Urothelium cell line (cell line): ENCODE measurements at regions not wholly inside any gene's neighbourhood (a gene's known extent, or its start where the extent isn't known, plus 50 kb on each side); places are given as distances from the start of the nearest gene placed in this dataset.

Source experiments
- DNase-seq: peaks from one replicate; pipeline ENCODE4 v3.0.0; 2011; ENCODE audit warnings: low spot score, mixed read lengths
- FAIRE-seq: peaks from 2 replicates; lab custom pipeline; 2011; peaks lifted over from hg19 to GRCh38; lab: Jason Lieb, UNC

GRCh38 chr16:20259541-20259940 is 67.8 kb downstream of the GP2 start:
- no peak for DNase-seq
- no peak for FAIRE-seq

DNA sequence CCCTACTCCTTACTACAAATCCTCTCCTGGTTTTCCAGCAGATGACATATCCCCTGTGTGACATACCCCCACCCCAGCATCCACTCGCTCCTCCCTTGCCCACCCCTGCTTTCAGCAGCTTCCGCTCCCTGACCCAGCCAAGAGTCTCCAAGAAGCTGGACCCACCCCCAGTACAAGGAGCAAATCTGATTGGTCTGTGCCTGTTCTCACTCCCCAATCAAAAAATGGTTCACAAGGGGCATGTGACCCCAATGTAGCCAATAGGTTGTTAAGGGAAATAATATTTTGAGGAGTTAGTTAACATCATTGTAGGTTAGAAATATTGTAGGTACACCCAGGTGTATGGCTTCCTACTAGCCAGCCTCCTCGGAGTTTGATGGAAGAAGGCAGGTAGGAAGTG is 70.1 kb downstream of the GP2 start:
- DNase-seq (no peak), FAIRE-seq (no peak)

- no peak for FAIRE-seq
- DNase-seq: no peak
Measured at GRCh38 chr16:20255002-20255401, 72.3 kb downstream of the GP2 start.

DNA sequence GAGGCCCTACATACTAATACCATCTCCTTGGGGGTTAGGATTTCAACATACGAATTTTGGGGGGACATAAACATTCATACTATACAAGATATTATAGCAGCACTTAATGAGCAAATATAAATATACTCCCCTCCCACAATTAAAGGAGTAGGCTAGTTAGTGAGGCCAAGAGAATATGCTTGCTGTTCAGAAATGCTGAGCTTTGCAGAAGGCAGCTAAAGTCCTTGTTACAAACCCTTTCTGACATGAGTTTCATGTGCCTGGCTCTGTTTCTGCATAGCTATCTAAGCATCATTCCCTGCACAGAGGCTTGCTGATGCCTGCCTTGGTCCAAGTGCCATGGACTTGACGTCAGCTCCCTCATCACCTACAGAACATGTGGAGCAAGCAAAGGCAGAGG is 73.5 kb downstream of the GP2 start:
- no peak for FAIRE-seq

GRCh38 chr16:20249211-20249610 is 78.1 kb downstream of the GP2 start:
- DNase-seq (no peak), FAIRE-seq (no peak)

More for the DNA sequence above, 73.5 kb downstream of the GP2 start:
- DNase-seq: no peak

GRCh38 chr16:20247076-20247475 is 80.2 kb downstream of the GP2 start:
- DNase-seq: no peak
- no peak for FAIRE-seq

- DNase-seq: no peak
- FAIRE-seq: no peak
Measured at GRCh38 chr16:20243731-20244281, 83.5 kb downstream of the GP2 start.

DNA sequence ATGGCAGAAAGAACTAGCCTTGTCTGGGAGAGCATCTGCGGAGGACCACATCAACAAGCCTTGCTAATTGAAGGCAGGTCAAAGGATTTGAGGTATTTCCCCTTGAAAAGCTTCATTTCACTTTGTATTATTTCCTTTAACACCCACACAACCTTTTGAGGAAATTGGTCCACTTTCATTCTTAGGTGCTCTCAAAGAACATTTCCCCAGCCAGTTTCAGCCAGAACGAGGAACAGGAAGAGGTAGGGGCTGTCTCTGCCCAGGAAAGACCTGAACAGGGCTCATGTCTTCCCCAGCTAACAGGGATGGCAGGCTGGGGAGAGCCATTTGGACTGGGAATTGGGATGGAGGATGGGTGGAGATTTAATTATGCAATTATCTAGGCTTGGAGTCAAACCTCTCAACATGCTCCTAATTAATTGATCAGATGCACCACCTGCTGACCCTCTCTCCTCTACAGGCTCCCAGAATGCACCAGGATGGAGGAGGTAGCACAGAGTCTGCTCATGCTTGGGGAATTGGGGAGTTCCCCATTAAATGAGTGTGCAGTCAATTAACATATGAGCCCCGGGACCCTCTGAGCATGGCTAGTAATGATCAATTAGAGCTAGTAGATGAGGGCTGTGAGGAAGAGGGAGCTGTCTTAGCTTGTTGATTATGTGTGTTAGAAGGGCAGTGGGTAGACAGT is 84.6 kb downstream of the GP2 start:
- no peak for FAIRE-seq
- no peak for DNase-seq

- no peak for FAIRE-seq
- DNase-seq: no peak
Measured at GRCh38 chr16:20241321-20241720, 86.0 kb downstream of the GP2 start.

DNA sequence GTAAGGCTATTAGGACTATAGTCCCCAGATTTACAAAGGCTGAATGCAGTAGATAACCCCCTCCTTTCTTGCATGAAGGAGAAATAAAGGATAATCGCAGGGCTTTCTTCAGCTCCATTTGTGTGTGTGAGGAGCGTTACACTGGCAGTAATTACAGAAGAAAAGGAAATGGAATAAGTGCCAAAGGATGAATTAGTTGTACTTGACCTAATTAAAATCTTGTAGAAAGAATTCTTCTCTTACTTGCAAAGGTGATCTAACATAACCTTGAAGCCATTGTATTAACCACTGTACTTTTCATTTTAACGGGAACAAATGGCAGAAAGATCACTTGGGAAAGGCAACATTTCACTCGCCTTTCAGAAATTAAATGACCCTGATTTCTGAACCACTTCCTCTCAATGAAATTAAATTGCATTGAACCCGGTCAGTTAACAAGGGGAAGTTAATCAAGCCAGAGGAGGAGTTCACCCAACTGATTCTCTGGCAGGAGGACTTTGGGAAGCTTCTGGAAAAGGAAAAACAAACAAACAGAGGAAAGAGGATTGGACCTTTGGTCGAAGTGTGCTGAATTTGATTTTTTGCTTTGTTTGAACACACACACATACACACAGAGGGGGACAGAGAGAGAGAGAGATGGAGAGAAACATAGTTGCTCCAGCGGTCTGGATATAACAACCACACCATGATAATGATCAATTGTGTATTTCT is 90.6 kb downstream of the GP2 start:
- FAIRE-seq (no peak), DNase-seq (no peak)

DNA sequence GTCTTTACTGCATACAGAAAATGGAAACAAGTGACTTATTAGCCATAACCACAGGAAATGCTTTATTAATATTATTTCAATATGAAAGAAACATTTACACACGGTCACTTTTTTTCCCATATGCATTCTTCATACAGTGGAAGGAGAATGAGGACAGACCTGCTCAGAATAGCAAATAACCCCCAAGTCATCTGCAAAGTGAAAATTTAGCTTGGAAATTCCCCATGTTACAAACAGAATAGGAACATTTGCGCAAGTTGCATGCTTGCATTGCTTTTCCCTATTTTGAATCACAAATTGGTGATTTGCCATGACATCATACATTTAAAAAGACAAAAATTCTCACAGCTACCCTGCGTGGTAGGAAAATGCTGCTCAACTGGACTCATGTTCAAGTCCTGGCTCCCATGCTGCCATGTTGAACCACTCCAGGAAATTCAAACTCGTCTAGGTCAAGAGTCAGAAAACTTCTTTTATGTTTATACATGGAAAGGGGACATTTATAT is 102.0 kb downstream of the GP2 start:
- FAIRE-seq (no peak), DNase-seq (no peak)

DNA sequence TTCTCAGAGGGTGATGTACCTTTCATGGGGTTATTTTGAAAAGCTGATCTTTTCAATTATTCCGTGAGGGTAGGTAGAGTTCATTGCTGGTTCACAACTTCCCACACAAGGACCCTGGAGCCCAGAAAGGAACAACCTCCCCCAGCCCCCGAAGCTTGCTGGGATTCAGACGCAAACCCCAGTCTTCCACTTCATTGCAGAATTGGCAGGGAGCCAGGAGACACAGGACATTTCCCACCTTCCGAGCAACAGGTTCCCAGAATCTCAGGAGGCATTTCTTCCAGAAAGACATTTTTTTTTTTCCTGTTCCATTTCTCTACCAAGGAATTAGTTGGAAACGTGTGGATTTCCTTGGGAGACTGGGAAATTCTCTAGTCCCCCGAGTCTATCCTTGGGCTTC is 106.1 kb downstream of the GP2 start:
- DNase-seq: no peak
- FAIRE-seq: no peak

- DNase-seq (no peak), FAIRE-seq (no peak)
Measured at GRCh38 chr16:20218093-20218492, 109.2 kb downstream of the GP2 start.

- DNase-seq: no peak
- no peak for FAIRE-seq
Measured at GRCh38 chr16:20216591-20217217, 110.6 kb downstream of the GP2 start.

DNA sequence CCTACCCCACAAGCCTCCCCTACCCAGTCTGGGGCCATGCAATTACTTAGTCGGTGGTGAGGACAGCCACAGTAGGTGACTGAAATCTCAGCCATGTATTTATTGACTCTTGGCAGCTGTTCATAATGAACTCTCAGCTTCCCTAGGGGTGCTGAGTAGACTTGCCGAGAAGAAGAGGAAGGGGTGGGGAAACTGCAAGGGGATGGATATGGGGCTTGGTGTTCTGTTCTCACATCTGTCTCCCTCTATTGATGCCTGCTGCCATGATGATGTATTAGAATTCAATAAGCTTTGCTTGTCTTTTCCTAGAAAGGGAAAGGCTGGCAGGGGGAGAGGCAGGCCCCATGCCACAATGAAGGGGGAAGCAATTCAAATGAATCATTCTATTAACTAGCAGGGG is 112.9 kb downstream of the GP2 start:
- FAIRE-seq: no peak

DNA sequence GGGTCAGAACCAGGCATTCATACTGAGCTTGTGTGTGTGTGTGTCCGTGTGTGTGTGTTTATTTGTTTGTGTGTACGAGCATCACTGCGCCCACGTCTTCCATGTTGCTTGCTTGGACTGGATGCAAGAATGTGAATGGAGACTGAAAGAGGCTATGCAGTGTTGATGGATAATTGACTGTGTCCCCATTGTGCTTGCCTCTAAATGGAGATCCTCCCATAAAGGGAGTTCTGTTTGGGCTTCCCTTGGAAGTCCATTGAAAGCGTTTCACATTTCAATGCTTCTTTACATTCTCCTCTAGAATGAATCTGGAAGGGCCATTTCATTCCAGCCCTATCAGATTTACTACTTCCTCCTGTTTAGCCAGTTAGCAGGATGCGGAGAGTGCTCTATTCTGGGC is 124.0 kb downstream of the GP2 start:
- DNase-seq (no peak), FAIRE-seq (no peak)

More for the DNA sequence above, 112.9 kb downstream of the GP2 start:
- DNase-seq: no peak

DNA sequence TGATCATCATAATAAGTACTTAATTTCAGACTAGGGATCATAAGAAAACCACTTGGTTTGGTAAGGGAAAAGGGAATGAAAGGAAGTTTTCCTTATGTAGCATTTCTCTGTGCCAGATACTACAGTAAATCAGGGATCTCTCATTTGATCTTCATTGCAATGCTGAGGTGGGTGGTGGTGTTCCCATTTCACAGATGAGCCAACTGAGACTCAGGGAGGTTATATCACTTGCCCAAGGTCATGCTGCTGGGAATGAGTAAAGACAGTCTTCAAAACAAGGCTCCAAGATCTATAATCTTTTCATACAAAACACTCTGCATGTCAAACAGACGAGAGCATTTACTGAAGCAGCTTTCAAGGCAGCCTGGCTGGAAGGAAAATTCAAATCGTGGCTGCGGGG is 124.6 kb downstream of the GP2 start:
- no peak for DNase-seq
- no peak for FAIRE-seq

DNA sequence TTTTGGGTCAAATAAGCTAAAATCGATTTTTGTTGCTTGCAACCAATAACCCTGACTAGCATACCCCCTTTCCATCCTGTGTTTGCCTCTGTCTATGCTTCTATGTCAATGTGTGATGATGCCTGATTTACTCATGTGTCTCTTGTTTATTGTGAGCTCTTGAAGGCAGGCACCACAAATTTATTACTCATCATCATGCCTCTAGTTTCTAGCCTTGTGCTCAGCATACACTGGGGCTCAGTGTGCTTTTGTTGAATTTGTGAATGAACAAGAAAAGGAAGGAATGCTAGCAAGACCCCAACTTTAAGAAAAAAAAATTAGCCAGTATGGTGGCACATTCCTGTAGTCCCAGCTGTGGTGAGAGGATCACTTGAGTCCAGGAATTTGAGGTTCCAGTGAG is 119.1 kb upstream of the GPR139 start:
- FAIRE-seq (no peak), DNase-seq (no peak)

GRCh38 chr16:20191566-20191965 is 117.9 kb upstream of the GPR139 start:
- FAIRE-seq: no peak
- DNase-seq: peak; percentile 18

DNA sequence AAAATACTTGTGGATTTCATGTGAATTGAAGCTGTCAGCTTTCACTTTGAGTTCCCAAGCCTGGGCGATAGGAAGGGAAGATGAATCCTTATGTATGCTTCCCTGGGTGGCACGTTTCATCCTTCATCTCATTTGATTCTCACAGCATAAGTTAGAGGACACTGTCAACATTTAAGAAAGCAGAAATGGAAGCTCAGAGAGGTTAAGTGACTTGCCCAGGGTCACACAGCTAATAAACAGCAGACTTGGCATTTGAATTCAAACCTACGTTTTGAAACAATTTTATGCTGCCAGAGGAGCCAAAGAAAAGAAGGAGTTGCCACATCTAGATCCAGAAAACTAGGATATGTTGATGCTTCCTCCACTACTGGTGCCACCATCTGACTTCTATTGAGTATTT is 108.3 kb upstream of the GPR139 start:
- no peak for DNase-seq
- FAIRE-seq: no peak

DNA sequence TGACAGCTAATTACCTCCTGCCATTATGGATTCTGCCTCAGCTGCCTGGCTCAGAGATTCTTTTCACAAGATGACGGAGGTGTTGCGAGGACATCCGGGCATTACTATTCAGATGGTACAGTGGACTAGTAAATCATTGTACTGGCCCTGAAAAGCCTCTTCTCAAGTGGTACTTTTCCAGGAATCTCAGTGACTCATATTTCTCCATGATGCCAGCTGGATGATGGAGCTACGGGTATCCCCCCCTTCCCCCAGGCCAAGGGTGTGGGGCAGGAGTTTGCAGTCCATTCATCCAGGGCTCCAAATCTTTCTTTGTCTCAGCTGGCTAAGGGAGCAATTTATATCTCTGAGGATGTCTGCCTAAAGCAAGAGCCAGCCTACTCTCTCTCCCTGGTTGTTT is 107.7 kb upstream of the GPR139 start:
- peak; percentile 44 for DNase-seq
- no peak for FAIRE-seq

- DNase-seq (no peak), FAIRE-seq (no peak)
Measured at GRCh38 chr16:20178297-20178696, 104.6 kb upstream of the GPR139 start.
